PC-9 (cell line): ENCODE measurements at regions not wholly inside any gene's neighbourhood (a gene's known extent, or its start where the extent isn't known, plus 50 kb on each side); places are given as distances from the start of the nearest gene placed in this dataset.

Experiments used
- CTCF ChIP-seq: fragments of 200-600 bp; sonication (generic); conservative IDR thresholded peaks from 2 replicates; pipeline ENCODE4 v1.6.1; 2017; ENCODE audit warnings: mixed run types, antibody characterized with exemption, mild to moderate bottlenecking, moderate library complexity
- EZH2 ChIP-seq: fragments of 200-600 bp; sonication (generic); IDR thresholded peaks from 2 replicates; pipeline ENCODE4 v1.8.0; 2017; ENCODE audit warnings: antibody characterized with exemption, low read depth

- TF ChIP-seq CTCF (no peak), EZH2 (no peak)
Observed at GRCh38 chr16:63497408-63497807, 1461.2 kb upstream of the CDH8 start.
